PC-9 (cell line): ENCODE measurements at regions not wholly inside any gene's neighbourhood (a gene's known extent, or its start where the extent isn't known, plus 50 kb on each side); places are given as distances from the start of the nearest gene placed in this dataset.

Experiments
- BruUV-seq: library from RNA; stranded (reverse); fragments of 400-500 nt; replicated peaks from 2 replicates; lab custom pipeline; 2021; lab: Mats Ljungman, UMichigan
- CTCF ChIA-PET: fragments of 300-600 bp; sonication (Branson Sonifier 250); formaldehyde crosslinking; loops from one replicate; lab custom pipeline; 2022; ENCODE audit warnings: antibody characterized with exemption; lab: Charles Lee
- POLR2A ChIA-PET: fragments of 300-600 bp; sonication (Branson Sonifier 250); formaldehyde crosslinking; loops from one replicate; lab custom pipeline; 2022; ENCODE audit warnings: antibody characterized with exemption; ENCODE audit not compliant: unreplicated experiment; lab: Charles Lee
- DNase-seq, 2 experiments: peaks; one replicate each; pipeline versions ENCODE4 v3.0.0 to v3.0.0-alpha.2; 2015 to 2022; ENCODE audit warnings: mixed read lengths in 1 of 2
- H2AFZ ChIP-seq: fragments of 200-600 bp; sonication (generic); 2 replicates; pipeline ENCODE4 v1.8.1; 2017; ENCODE audit warnings: antibody characterized with exemption
- H3F3A ChIP-seq: fragments of 200-600 bp; sonication (generic); 2 replicates; pipeline ENCODE4 v1.8.1; 2017; ENCODE audit warnings: antibody characterized with exemption, mild to moderate bottlenecking, low read depth; ENCODE audit not compliant: insufficient read depth
- H3K27ac ChIP-seq: fragments of 200-600 bp; sonication (generic); 2 replicates; pipeline ENCODE4 v1.6.1; 2016; ENCODE audit warnings: mixed run types
- H3K27me3 ChIP-seq: fragments of 200-600 bp; sonication (generic); 2 replicates; pipeline ENCODE4 v1.6.1; 2016; ENCODE audit warnings: low read depth, mixed run types; ENCODE audit not compliant: insufficient read depth
- H3K36me3 ChIP-seq: fragments of 200-600 bp; sonication (generic); 2 replicates; pipeline ENCODE4 v1.6.1; 2016; ENCODE audit warnings: low read depth, mixed run types
- H3K4me1 ChIP-seq: fragments of 200-600 bp; sonication (generic); replicated peaks from 2 replicates; pipeline ENCODE4 v1.6.1; 2016; ENCODE audit warnings: mixed run types; ENCODE audit not compliant: insufficient read depth
- H3K4me2 ChIP-seq: fragments of 200-600 bp; sonication (generic); 2 replicates; pipeline ENCODE4 v1.6.1; 2017; ENCODE audit warnings: mixed run types
- H3K4me3 ChIP-seq: fragments of 200-600 bp; sonication (generic); 2 replicates; pipeline ENCODE4 v1.6.1; 2016; ENCODE audit warnings: mixed run types
- H3K79me2 ChIP-seq: fragments of 200-600 bp; sonication (generic); 2 replicates; pipeline ENCODE4 v1.6.1; 2017; ENCODE audit warnings: low read depth, mixed run types
- H3K9me2 ChIP-seq: fragments of 200-600 bp; sonication (generic); 2 replicates; pipeline ENCODE4 v1.8.1; 2017; ENCODE audit warnings: mild to moderate bottlenecking; ENCODE audit not compliant: insufficient read depth
- H3K9me3 ChIP-seq: fragments of 200-600 bp; sonication (generic); 2 replicates; pipeline ENCODE4 v1.8.1; 2016; ENCODE audit warnings: low read depth; ENCODE audit not compliant: insufficient read depth
- H4K20me1 ChIP-seq: fragments of 200-600 bp; sonication (generic); 2 replicates; pipeline ENCODE4 v1.8.1; 2017; ENCODE audit not compliant: insufficient read depth
- CTCF ChIP-seq: fragments of 200-600 bp; sonication (generic); conservative IDR thresholded peaks from 2 replicates; pipeline ENCODE4 v1.6.1; 2017; ENCODE audit warnings: mixed run types, antibody characterized with exemption, mild to moderate bottlenecking, moderate library complexity
- EZH2 ChIP-seq: fragments of 200-600 bp; sonication (generic); IDR thresholded peaks from 2 replicates; pipeline ENCODE4 v1.8.0; 2017; ENCODE audit warnings: antibody characterized with exemption, low read depth
- intact Hi-C: fragments of 100-400 bp; cut with micrococcal nuclease; formaldehyde crosslinking; loops from one replicate; pipeline ENCODE4 v1.10.0; 2022; ENCODE audit not compliant: unreplicated experiment

GRCh38 chr18:11383381-11383780 lies 226.0 kb upstream of the SLC35G4 start:
- H3K4me1 ChIP-seq, result no peaks in the 10 kb centered on the region
- peaks cover 23% of the 10 kb centered on the region for H3K27me3 ChIP-seq
- no peaks in the 10 kb centered on the region for H3K9me2 ChIP-seq
- H3K4me3 ChIP-seq, result no peak overlapping the region
- no peak overlapping the region for H2AFZ ChIP-seq
- no peak for DNase-seq
- no peaks in the 10 kb centered on the region for H3K79me2 ChIP-seq
- intact Hi-C loops, result no loop called here
- TF ChIP-seq EZH2 (no peak), CTCF (no peak)
- no peaks in the 10 kb centered on the region for H3K9me3 ChIP-seq
- no peak overlapping the region for H3K27ac ChIP-seq
- CTCF ChIA-PET, result no interaction called here
- no peaks in the 10 kb centered on the region for H3K36me3 ChIP-seq
- H4K20me1 ChIP-seq, result no peaks in the 10 kb centered on the region; the same call in 1 of the 2 replicates
- H3K4me2 ChIP-seq, result no peak overlapping the region
- H3F3A ChIP-seq, result no peaks in the 10 kb centered on the region
- no TSS peak for BruUV-seq
- POLR2A ChIA-PET, result no interaction called here

GRCh38 chr18:11380968-11381367 lies 228.4 kb upstream of the SLC35G4 start:
- POLR2A ChIA-PET, result interaction anchor here (0.7 kb wide), 1 partner anchor 1381 kb away, joined by 3 read pairs; no protein-coding TSS in a partner anchor

GRCh38 chr18:11379660-11380059 lies 229.7 kb upstream of the SLC35G4 start:
- no TSS peak for BruUV-seq
- H4K20me1 ChIP-seq, result no peaks in the 10 kb centered on the region; the same call in 1 of the 2 replicates
- CTCF ChIA-PET, result no interaction called here

More at GRCh38 chr18:11380968-11381367, 228.4 kb upstream of the SLC35G4 start:
- Histone ChIP-seq H4K20me1 (no peaks in the 10 kb centered on the region; the same call in 1 of the 2 replicates), H3K27ac (no peak overlapping the region), H3K27me3 (peaks cover 42% of the 10 kb centered on the region), H3K79me2 (no peaks in the 10 kb centered on the region), H3F3A (no peaks in the 10 kb centered on the region), H3K4me3 (no peak overlapping the region), H3K36me3 (no peaks in the 10 kb centered on the region), H3K9me3 (no peaks in the 10 kb centered on the region), H3K9me2 (no peaks in the 10 kb centered on the region), H2AFZ (no peak overlapping the region), H3K4me2 (no peak overlapping the region), H3K4me1 (no peaks in the 10 kb centered on the region)
- CTCF ChIA-PET, result no interaction called here
- BruUV-seq, result no TSS peak
- no peak for DNase-seq
- intact Hi-C loops, result no loop called here
- TF ChIP-seq EZH2 (no peak), CTCF (no peak)

More at GRCh38 chr18:11379660-11380059, 229.7 kb upstream of the SLC35G4 start:
- Histone ChIP-seq H3K27me3 (peaks cover 42% of the 10 kb centered on the region), H3K27ac (no peak overlapping the region), H3K79me2 (no peaks in the 10 kb centered on the region), H3F3A (no peaks in the 10 kb centered on the region), H2AFZ (no peak overlapping the region), H3K4me1 (no peaks in the 10 kb centered on the region), H3K9me2 (no peaks in the 10 kb centered on the region), H3K4me2 (no peak overlapping the region), H3K4me3 (no peak overlapping the region), H3K9me3 (no peaks in the 10 kb centered on the region), H3K36me3 (no peaks in the 10 kb centered on the region)
- TF ChIP-seq CTCF (no peak), EZH2 (no peak)
- POLR2A ChIA-PET, result no interaction called here
- intact Hi-C loops, result no loop called here
- DNase-seq, result no peak
